ENCODE measurements at regions not wholly inside any gene's neighbourhood (a gene's known extent, or its start where the extent isn't known, plus 50 kb on each side); places are given as distances from the start of the nearest gene placed in this dataset.

DNA sequence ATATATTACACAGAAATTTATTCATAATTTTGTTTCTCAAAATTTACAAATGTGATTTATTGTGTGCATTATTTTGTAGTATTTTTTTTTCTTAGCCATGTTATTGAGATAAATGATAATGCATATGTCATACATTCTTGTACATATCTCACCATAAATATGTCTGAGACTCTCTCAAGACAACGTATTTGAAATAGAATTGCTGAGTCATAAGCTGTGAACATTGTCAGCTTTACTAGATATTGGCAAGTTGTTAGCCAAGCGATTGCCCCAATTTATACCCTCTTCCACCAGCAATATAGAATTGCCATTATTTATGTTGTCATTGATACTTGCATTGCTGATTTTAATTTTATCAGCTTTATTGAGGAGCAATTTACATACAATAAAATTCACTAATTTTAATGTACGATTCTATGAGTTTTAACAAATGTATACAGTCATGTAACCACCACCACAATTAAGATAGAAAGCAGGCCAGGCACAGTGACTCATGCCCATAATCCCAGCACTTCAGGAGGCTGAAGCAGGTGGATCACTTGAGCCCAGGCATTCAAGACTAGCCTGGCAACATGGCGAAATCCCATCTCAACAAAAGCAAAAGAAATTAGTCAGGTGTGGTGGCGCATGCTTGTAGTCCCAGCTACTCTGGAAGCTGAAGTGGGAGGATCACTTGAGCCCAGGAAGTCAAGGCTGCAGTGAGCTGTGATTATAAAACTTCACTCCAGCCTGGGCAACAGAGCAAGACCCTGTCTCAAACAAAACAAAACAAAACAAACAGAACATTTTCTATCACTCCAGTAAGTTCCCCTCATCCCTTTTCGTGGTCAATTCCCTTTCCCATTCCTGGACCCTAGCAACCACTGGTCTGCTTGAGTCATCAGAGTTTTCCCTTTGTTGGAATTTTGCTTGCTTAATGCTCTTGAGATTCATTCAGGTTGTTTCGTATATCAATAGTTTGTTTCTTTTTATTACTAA, 373.1 kb downstream of the MFSD1 start:
- peak; percentile 48 for DNase-seq

GRCh38 chr3:159178209-159178897, 376.5 kb downstream of the MFSD1 start:
- DNase-seq: no peak

DNA sequence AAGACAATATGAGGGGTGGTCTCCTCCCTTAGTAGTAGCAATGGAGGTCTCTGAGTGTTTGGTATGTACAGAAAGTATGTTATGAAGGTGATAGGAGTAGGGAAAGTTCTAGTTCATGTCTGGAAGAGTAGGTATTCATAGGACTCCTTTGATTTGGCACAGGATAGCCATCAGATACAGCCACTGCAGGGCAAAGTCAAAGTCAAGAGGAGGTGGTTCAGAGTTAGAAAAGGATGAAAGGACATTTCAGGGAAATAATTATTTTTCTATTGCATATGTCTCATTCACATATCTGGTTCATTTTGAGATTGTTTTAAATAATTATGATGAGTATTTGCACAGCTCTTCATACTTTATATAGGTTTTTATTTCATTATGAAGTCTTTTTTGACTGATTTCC, 381.1 kb downstream of the MFSD1 start:
- DNase-seq: no peak

GRCh38 chr3:159185443-159186050, 383.7 kb downstream of the MFSD1 start:
- DNase-seq: no peak

- DNase-seq: no peak
Observed at GRCh38 chr3:159186581-159186980, 384.7 kb downstream of the MFSD1 start.

- no peak for DNase-seq
Observed at GRCh38 chr3:159187232-159187631, 385.4 kb downstream of the MFSD1 start.

DNA sequence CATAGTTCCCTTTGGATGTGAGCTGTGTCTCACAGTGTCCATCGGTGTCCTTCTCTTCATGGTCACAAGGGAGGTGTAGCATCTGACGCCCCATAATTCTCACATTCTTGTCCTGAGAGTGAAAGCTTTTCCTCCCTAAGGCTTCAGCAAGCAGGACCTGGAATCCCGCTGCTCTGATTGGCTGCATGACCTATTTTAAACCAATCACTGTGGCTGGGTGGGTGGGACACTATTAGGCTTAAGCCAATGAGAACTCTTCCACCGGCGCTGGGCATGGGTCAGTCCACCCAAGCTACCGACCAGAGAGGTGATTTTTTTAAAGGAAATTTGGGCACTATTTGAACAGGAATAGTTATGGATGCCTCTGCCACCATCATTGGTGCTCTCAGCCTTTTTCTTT, 385.9 kb downstream of the MFSD1 start:
- no peak for DNase-seq

GRCh38 chr3:159189994-159190669, 388.3 kb downstream of the MFSD1 start:
- DNase-seq: peak; percentile 82

DNA sequence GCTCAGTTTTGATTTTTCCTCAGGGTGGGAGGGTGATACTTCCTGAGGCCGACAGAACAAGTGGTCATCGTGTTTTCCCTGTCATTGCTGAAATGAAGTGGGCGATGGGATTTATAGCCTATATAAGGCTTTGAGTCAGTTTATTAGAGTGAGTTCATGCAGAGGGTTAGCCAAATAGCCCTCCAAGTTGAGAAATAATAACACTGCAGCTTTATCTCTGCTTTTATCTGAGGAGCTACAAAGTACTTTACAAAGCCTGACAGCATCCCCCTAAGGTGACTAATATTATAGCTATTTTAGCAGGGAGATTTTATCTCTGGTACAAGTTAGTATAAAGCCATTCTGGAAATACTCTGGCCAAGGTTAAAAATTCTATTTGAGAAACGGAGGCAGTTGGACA, 389.6 kb downstream of the MFSD1 start:
- peak; percentile 90 for DNase-seq

- DNase-seq: peak; percentile 56
Observed at GRCh38 chr3:159196359-159196758, 394.5 kb downstream of the MFSD1 start.

DNA sequence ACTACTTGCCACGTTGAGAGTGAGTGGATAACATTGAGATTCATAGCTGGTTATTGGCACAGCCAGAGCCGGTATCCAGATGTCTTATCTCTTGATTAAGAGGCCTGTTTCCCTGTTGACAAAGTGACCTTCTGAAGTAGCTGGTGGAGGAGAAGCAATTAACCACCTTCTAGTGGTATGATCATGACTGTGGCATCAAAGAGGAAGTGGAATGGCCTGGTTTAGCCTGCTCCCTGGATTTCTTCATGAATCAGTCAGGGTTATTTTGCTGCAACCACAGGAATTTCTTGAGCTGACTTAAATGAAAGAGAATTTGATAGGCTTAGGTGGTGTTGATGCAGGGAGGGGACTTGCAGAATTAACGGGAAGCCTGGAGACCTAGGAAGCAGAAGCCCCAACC, 398.3 kb downstream of the MFSD1 start:
- peak; percentile 97 for DNase-seq

GRCh38 chr3:159208050-159208449, 406.2 kb downstream of the MFSD1 start:
- DNase-seq: no peak

DNA sequence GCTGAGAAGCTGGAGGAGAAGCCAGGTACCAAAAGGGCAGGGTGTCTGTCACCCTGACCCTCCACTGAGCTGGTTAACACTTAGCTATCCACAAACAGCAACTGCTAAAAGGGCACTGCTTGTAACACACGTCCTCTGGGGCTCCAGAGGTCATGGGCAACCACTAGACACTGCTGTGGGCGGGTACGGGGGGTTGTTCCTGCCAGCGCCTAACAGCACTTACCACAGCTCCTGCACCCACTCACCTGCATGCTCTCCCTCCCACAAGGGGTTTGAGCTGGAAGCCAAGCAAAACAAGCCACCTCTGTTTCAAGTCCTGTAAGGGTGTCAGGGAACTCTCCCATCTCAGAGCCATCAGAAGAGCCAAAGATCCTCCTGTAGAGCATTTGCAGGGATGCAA, 407.6 kb downstream of the MFSD1 start:
- DNase-seq: no peak

- DNase-seq: peak; percentile 84
Observed at GRCh38 chr3:159210336-159210735, 408.5 kb downstream of the MFSD1 start.

GRCh38 chr3:159216311-159216710, 414.5 kb downstream of the MFSD1 start:
- DNase-seq: no peak

DNA sequence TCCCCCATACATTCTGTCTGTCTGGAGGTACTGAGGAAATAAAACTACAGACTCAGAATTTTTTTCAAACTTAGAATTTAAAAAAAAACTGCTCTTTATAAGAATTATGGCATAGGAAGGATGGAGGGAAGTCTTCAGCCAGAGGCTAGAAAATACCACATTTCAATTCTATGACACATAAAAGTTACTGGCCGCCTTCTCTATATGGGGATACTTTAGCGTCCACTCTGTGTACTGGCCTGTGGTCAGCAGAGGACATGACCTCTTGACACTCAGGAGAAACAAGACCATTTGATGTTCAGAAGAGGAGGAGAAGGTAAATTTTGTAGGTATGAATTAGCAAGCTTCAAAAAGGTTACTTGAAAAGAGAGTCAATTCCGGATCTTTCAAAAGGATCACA, 417.4 kb downstream of the MFSD1 start:
- no peak for DNase-seq

- no peak for DNase-seq
Observed at GRCh38 chr3:159221335-159221734, 419.5 kb downstream of the MFSD1 start.

- no peak for DNase-seq
Observed at GRCh38 chr3:159229116-159229680, 427.3 kb downstream of the MFSD1 start.

DNA sequence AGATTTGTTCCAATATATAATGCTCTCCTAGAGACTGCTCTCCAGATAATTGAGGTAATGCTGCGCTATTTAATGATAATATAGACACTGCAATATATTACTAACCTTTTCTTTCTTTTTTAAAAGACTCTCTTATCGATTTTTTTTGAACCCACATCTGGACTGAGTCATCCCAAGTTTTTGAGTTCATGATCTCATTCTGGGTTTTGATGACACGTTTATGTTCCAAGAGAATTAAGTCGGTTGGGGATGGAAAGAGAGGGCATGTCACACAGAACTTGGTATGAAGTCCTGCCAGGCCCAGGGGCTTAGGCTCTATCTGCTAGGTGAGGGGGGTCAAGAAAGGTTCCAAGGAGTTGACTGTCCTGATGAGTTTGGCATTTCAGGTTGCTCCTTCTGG, 431.1 kb downstream of the MFSD1 start:
- peak; percentile 48 for DNase-seq

DNA sequence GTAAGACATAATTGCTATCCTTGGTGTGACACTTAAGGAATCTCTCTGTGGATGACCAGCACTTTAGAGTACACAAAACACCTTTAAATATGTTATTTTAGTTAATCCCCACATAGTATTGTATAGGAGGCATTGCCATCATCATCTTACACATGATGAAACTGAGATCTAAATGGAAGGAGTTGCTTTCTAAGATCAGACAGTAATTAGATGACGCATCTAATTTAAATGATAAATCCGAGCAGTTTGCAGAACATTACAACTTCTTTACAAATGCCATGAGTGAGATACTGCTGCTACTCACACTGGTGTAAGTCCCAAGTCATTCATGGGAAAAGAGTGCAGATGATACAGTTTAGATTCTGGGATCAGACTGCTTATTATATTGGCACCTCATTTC, 431.9 kb downstream of the MFSD1 start:
- DNase-seq: peak; percentile 36

DNA sequence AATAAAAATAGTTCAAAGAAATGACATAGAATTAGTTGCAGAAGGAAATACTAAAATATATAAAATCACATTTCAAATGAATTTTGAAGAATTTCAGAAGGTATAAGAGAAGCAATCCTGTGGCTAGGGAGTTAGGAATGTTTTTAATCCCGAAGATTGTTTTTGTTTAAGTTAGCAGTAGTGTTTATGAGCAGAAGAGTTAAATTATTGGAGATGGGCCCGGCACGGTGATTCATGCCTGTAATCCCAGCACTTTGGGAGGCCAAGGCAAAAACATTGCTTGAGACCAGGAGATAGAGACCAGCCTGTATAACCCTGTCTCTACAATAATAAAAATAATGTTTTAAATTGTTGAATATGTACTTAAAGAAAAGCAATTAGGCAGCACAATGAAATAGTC, 432.5 kb downstream of the MFSD1 start:
- peak; percentile 86 for DNase-seq

DNA sequence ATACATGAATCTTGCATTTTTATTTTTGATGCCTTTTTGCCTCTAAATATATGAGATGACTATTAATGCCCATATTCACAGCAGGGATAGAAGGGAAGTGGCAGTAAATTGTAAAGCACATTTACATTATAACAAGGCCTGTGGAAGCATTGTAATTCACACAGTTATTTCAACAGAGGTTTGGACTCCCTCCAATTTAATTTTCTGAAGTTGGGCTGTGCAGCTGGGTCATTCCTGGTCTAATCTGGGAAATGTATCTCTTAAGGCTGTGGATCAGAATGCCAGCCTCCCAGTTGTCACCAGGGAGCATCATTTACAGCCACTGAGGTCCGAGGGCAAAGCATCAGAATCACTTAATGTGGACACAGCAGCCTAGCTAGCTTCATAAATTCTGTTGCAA, 434.5 kb downstream of the MFSD1 start:
- peak; percentile 57 for DNase-seq

DNA sequence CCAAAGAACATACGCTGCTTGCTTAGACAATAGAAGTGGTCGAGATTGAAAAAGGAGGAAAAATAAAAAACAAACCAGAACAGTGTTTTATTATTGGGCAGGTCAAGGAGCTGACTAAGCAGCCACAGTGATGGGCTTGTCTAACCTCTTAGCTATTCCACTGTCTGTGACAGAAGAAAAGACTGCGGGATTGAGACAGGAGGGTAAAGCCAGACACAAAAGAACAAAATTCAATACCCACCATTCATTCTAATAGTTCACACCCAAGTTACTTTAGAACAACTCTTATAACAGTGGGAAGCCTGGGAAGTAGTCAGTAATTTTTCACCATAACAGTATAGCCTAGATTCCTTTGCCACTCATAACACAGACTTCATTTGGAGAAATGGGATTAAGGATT, 435.4 kb downstream of the MFSD1 start:
- DNase-seq: peak; percentile 27
